GM21381 (cell line): ENCODE measurements at regions not wholly inside any gene's neighbourhood (a gene's known extent, or its start where the extent isn't known, plus 50 kb on each side); places are given as distances from the start of the nearest gene placed in this dataset.

ENCODE experiments used
- ATAC-seq: cut with Tn5 transposase; IDR thresholded peaks from one replicate; pipeline ENCODE4 v1.9.1; 2021; ENCODE audit warnings: mild to moderate bottlenecking, moderate library complexity; ENCODE audit not compliant: unreplicated experiment

- no peak for ATAC-seq
These were observed 238.1 kb upstream of the BLID start for GRCh38 chr11:122354025-122354697.

DNA sequence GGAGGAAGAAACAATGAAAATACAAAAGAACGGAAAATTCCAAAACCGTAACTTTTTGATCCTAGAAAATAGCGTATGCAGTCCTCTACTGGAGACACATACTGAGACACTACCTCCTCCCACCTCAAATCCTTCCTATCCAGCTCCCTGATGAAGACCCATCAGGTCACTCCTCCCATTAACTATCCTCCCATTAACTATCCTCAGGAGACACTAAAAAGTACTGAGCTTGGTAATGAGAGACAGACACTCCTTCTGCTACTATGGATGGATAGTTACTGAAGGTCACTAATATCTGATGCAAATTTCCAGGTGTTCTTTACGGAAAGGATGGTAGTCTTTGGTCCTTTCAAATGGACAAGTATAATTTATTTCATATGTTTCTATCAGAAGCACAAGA lies 237.5 kb upstream of the BLID start:
- ATAC-seq, result no peak

- ATAC-seq, result no peak
These were observed 232.8 kb upstream of the BLID start for GRCh38 chr11:122348659-122349409.

DNA sequence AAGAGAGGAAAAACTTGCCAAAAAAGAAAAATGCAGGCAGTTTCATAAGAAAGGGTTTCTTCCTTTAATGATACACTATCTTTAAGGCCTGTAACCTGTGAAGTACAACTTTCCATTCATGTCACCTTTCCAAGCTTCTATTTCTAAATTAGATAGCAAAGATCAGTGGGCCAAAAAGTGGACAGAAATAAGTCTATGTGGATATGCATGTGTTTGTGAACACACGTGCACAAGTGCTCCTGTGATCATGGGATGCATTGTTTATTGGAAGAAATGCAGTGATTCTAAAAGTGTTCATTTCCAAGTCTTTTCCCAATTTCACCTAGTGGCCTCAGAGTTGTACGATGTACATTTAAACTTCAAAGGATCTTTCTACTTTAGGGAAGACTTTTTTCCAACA lies 230.0 kb upstream of the BLID start:
- ATAC-seq, result no peak

DNA sequence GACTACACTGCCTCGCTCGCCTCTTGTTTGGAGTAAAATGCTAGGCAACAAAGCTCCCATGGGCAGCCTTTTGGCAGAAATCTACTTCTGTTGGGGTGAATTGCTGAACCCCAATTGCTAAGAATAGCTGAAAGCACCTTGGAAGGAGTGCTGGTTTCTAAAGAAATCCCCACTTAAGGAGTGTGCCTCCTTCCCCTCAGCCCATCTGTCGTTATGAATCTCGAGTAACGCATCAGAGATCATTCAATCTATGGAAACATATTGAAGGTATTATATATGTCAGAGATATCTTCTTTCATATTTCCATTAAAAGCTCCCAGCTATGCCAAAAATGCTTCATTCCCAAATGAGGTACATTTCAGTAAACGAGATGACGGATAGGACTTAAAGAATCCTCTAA lies 229.6 kb upstream of the BLID start:
- ATAC-seq, result no peak

DNA sequence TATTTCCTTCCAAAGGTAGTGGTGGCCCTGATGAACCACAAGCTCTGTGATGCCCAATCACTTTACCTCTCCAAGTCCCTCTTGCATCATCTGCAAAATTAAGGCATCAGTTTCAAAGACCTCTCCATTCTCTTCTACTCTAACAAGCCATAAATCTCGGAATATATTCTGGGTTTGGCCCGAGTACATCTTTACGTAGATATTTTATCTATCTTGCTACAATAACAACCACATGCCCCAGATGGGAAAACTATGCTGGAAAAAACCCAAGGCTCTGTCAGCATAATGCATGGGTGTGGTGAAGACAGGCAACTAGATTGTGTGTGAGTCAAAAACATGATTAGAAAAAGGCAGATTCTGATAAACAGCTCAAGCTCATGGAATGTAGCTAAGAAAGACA lies 228.2 kb upstream of the BLID start:
- no peak for ATAC-seq

- ATAC-seq, result no peak
These were observed 227.2 kb upstream of the BLID start for GRCh38 chr11:122343210-122343609.

DNA sequence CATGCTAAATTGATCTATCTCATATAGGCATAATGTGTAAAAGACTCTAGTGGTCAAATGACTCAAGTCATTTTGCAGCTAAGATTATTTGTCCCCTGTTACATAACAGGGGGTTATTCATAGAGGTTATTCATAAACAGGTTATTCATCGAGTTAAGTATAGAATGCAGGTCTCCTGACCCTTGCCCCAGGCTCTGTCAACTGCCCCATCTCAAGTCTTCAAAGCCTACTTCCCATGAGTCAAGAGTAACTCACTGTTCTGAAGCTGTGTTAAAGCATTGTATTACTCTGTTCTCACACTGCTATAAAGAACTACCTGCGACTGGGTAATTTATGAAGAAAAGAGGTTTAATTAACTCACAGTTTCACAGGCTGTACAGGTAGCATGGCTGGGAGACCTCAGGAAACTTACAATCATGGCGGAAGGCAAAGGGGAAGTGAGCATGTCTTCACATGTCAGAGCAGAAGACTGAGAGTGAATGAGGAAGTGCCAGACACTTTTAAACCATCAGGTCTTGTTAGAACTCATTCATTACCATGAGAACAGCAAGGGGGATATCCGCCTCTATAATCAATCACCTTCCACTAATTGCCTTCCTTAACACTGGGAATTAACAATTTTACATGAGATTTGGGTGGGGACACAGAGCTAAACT lies 226.2 kb upstream of the BLID start:
- no peak for ATAC-seq

DNA sequence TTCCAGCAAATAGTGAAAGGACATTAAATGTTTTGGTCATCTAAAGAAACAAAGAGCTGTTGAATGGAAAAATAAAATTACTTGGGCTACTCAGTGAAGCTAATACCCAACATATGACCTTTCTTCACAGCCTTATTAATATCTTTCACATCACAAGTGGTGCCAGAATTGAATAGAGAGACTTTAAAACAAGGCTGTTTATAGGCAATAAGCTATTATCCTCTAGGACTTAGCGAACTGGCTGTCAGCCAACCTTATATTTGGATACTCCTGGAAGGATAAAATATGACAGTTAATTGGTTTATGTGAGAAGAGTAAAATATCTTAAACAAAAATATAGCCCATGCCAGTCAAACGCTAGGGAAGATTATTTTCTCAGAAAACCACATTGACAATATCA lies 225.5 kb upstream of the BLID start:
- no peak for ATAC-seq

- ATAC-seq, result no peak
These were observed 224.7 kb upstream of the BLID start for GRCh38 chr11:122340607-122341290.

- ATAC-seq, result no peak
These were observed 223.5 kb upstream of the BLID start for GRCh38 chr11:122339436-122340060.

GRCh38 chr11:122337704-122338103 lies 221.7 kb upstream of the BLID start:
- no peak for ATAC-seq

- no peak for ATAC-seq
These were observed 221.2 kb upstream of the BLID start for GRCh38 chr11:122337241-122337640.

- no peak for ATAC-seq
These were observed 220.7 kb upstream of the BLID start for GRCh38 chr11:122336706-122337105.

DNA sequence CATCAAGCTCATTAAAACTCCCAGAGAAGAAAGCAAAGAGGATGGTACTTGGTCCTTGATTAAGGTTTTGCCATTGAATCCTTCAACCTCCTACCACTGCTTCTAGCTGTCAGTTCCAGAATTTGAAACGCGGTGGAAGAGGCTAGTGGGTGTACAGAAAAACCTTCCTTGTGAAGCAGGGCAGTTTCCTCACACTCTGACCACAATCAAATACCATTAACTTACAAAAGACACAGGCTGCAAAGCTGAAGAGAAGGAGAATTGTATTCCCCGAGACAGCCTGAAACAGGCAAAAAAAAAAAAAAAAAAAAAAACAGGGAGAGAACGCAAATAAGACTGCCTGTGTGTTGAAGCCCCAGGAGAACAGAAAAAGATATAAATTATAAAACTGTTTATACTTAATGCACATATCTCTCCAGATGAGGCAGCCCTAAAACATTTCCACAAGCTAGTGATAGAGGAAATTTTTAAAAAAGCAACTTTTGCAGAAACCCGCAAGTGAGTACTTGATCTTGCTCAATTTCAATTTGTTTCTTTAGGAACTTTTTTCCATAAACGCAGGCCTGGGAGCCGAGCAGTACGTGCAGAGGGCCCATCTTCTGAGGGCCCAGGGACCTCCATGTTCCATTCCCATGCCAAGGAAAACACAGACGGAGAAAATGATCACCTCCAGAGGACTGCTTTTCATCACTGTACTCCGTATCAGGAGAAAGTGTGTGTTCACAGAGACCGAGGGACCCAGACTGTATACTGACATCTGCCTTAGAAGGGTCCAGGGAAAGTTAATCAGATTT lies 218.7 kb upstream of the BLID start:
- no peak for ATAC-seq

- no peak for ATAC-seq
These were observed 217.5 kb upstream of the BLID start for GRCh38 chr11:122333467-122333866.

GRCh38 chr11:122331079-122331478 lies 215.1 kb upstream of the BLID start:
- ATAC-seq, result no peak

- ATAC-seq, result no peak
These were observed 214.4 kb upstream of the BLID start for GRCh38 chr11:122330279-122330965.

DNA sequence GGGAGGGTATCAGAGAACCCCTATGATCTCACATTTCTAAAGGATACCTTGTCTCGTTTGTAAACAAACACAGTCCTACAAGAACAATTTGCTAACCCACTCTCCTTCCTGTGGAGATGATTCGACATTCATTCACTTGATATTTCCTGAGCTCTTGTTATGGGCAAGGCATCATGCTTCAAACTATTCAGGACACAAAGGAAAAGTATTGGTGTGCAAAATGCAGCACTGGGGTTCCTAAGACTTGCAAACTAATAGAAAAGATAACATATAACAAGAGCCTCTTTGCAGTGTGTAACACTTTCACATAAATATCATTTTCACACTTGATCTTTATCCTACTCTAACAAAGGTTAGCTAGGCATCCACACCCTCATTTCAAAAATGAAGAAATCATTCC lies 211.5 kb upstream of the BLID start:
- no peak for ATAC-seq
